A673 (cell line): ENCODE measurements at regions not wholly inside any gene's neighbourhood (a gene's known extent, or its start where the extent isn't known, plus 50 kb on each side); places are given as distances from the start of the nearest gene placed in this dataset.
A peak's percentile ranks its signal among the peaks of the same experiment; 100 is the strongest.

Experiments
- BruUV-seq: library from RNA; stranded (reverse); fragments of 400-500 nt; replicated peaks from 2 replicates; lab custom pipeline; 2021; lab: Mats Ljungman, UMichigan
- CTCF ChIA-PET: fragments of 300-600 bp; sonication (Branson Sonifier 250); formaldehyde crosslinking; loops from one replicate; lab custom pipeline; 2022; ENCODE audit warnings: antibody characterized with exemption; lab: Charles Lee
- POLR2A ChIA-PET: fragments of 300-600 bp; sonication (Branson Sonifier 250); formaldehyde crosslinking; loops from one replicate; lab custom pipeline; 2022; ENCODE audit warnings: antibody characterized with exemption; ENCODE audit not compliant: low non-redundant PET; lab: Charles Lee
- DNase-seq: peaks from one replicate; pipeline ENCODE4 v3.0.0-alpha.2; 2015; ENCODE audit warnings: low spot score
- H3K27ac ChIP-seq: fragments of 200-600 bp; sonication (generic); 2 replicates; pipeline ENCODE4 v1.5.1; 2016; ENCODE audit warnings: mixed run types, low read depth, mild to moderate bottlenecking, mixed read lengths, antibody characterized with exemption, low read length; ENCODE audit not compliant: poor library complexity, severe bottlenecking
- H3K27me3 ChIP-seq: fragments of 200-600 bp; sonication (generic); replicated peaks from 2 replicates; pipeline ENCODE4 v1.6.1; 2017; ENCODE audit warnings: mixed run types, low read depth, mild to moderate bottlenecking, mixed read lengths, antibody characterized with exemption, low read length; ENCODE audit not compliant: insufficient read depth, poor library complexity
- H3K36me3 ChIP-seq: fragments of 200-600 bp; sonication (generic); 2 replicates; pipeline ENCODE4 v1.6.1; 2016; ENCODE audit warnings: mixed run types, mild to moderate bottlenecking, mixed read lengths, antibody characterized with exemption, low read length; ENCODE audit not compliant: insufficient read depth, poor library complexity, severe bottlenecking
- H3K4me1 ChIP-seq: fragments of 200-600 bp; sonication (generic); 2 replicates; pipeline ENCODE4 v1.6.1; 2017; ENCODE audit warnings: mixed run types, mild to moderate bottlenecking, mixed read lengths, antibody characterized with exemption, low read length; ENCODE audit not compliant: insufficient read depth, poor library complexity, severe bottlenecking
- H3K4me3 ChIP-seq: fragments of 200-600 bp; sonication (generic); 2 replicates; pipeline ENCODE4 v1.5.1; 2016; ENCODE audit warnings: low read depth, mixed run types, mild to moderate bottlenecking, mixed read lengths, low read length; ENCODE audit not compliant: poor library complexity, severe bottlenecking
- H3K9me3 ChIP-seq: fragments of 200-600 bp; sonication (generic); 2 replicates; pipeline ENCODE4 v1.6.1; 2016; ENCODE audit warnings: mixed run types, low read depth, mild to moderate bottlenecking, mixed read lengths, antibody characterized with exemption, low read length; ENCODE audit not compliant: poor library complexity, severe bottlenecking
- EZH2 ChIP-seq: fragments of 200-600 bp; sonication (generic); IDR thresholded peaks from 2 replicates; pipeline ENCODE4 v1.6.1; 2017; ENCODE audit warnings: borderline replicate concordance, low read depth, mild to moderate bottlenecking, mixed read lengths, antibody characterized with exemption, low read length; ENCODE audit not compliant: poor library complexity, severe bottlenecking
- intact Hi-C: fragments of 100-400 bp; cut with micrococcal nuclease; formaldehyde crosslinking; loops from one replicate; pipeline ENCODE4 v1.10.0; 2022; ENCODE audit not compliant: unreplicated experiment
- TF ChIP-seq, protein P1 (sequence below): fragments of 300-800, 200-600 bp; sonication (generic); conservative IDR thresholded peaks from 2 replicates; pipeline ENCODE4 v1.5.1; 2017; ENCODE audit warnings: low read depth, mild to moderate bottlenecking, antibody characterized with exemption, low read length, moderate library complexity, mixed read lengths

DNA sequence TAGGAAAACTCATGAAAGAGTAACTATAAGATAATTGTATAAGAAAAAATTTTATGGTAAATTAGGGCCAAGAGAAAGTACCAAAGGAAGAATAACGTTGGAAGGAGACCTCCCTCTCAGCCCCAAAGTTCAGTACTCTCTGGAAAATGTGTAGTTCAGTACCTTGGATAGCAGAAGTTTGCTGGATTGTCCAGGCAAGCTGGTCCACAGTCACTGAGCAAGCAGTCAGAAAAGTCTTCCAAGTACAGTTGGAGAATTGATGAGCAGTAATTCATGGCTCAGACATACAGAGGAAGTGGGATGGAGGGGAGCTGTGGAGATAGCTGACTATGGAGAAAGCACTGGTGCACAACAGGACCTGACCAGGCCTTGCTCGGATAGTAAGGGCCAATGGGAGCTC is 598.2 kb upstream of the NDST4 start:
- POLR2A ChIA-PET, result no interaction called here
- H3K4me1 ChIP-seq, result peaks cover 11% of the 10 kb centered on the region
- CTCF ChIA-PET, result no interaction called here
- TF ChIP-seq, protein P1, sequence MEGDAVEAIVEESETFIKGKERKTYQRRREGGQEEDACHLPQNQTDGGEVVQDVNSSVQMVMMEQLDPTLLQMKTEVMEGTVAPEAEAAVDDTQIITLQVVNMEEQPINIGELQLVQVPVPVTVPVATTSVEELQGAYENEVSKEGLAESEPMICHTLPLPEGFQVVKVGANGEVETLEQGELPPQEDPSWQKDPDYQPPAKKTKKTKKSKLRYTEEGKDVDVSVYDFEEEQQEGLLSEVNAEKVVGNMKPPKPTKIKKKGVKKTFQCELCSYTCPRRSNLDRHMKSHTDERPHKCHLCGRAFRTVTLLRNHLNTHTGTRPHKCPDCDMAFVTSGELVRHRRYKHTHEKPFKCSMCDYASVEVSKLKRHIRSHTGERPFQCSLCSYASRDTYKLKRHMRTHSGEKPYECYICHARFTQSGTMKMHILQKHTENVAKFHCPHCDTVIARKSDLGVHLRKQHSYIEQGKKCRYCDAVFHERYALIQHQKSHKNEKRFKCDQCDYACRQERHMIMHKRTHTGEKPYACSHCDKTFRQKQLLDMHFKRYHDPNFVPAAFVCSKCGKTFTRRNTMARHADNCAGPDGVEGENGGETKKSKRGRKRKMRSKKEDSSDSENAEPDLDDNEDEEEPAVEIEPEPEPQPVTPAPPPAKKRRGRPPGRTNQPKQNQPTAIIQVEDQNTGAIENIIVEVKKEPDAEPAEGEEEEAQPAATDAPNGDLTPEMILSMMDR, result no peak
- TF ChIP-seq EZH2, result no peak
- BruUV-seq, result no TSS peak
- no peaks in the 10 kb centered on the region for H3K9me3 ChIP-seq
- no peak overlapping the region for H3K27ac ChIP-seq
- peak; percentile 44 for DNase-seq
- no peak overlapping the region for H3K4me3 ChIP-seq
- no peaks in the 10 kb centered on the region for H3K36me3 ChIP-seq
- intact Hi-C loops, result no loop called here
- H3K27me3 ChIP-seq, result no peaks in the 10 kb centered on the region

DNA sequence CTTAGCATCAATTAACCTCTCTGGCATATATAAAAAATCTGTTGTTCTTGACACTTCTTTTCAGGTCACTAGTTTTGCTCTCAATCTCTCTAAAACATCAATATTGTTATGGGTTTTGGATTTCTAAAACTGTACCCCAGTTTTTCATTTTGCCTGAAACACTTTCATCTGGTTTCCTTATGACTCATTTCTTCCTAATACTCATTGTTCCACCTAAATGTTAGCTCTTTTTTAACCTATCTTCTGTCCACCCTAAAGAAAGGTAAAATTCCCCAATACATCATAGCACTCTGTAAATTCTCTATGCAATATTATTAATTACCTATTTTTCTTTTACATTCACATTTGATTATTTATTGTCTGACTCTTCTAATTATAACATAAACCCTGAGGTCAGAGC is 575.5 kb upstream of the NDST4 start:
- H3K36me3 ChIP-seq, result no peaks in the 10 kb centered on the region
- no TSS peak for BruUV-seq
- H3K27ac ChIP-seq, result no peak overlapping the region
- H3K4me3 ChIP-seq, result no peak overlapping the region
- DNase-seq, result no peak
- TF ChIP-seq, protein P1, result no peak
- no peak for TF ChIP-seq EZH2
- CTCF ChIA-PET, result no interaction called here
- no peaks in the 10 kb centered on the region for H3K4me1 ChIP-seq
- POLR2A ChIA-PET, result no interaction called here
- H3K9me3 ChIP-seq, result no peaks in the 10 kb centered on the region
- no peaks in the 10 kb centered on the region for H3K27me3 ChIP-seq
- intact Hi-C loops, result no loop called here

DNA sequence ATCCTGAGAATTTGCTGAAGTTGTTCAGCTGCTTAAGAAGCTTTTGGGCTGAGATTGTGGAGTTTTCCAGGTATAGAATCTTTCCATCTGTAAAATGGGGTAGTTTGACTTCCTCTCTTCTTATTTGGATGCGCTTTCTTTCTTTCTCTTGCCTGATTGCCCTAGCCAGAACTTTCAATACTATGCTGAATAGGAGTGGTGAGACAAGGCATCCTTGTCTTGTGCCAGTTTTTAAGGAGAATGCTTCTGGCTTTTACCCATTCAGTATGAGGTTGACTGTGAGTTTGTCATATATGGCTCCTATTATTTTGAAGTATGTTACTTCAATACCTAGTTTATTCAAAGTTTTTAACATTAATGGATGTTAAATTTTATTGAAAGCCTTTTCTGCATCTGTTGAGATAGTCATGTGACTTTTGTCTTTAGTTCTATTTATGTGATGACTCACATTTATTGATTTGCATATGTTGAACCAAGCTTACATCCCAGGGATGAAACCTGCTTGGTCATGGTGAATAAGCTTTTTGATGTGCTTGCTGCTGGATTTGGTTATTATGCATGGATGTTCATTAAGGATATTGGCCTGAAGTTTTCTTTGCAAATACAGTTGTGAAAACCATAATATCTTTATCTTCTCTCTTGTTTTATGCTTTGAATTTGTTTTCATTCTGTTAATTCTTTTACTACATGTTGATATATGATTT is 573.8 kb upstream of the NDST4 start:
- DNase-seq, result peak; percentile 51
- intact Hi-C loops, result no loop called here
- CTCF ChIA-PET, result no interaction called here
- H3K27ac ChIP-seq, result no peak overlapping the region
- H3K9me3 ChIP-seq, result no peaks in the 10 kb centered on the region
- no peak overlapping the region for H3K4me3 ChIP-seq
- no peaks in the 10 kb centered on the region for H3K36me3 ChIP-seq
- POLR2A ChIA-PET, result no interaction called here
- no peak for TF ChIP-seq EZH2
- TF ChIP-seq, protein P1, result no peak
- BruUV-seq, result no TSS peak
- H3K4me1 ChIP-seq, result no peaks in the 10 kb centered on the region
- no peaks in the 10 kb centered on the region for H3K27me3 ChIP-seq
